ENCODE measurements at regions not wholly inside any gene's neighbourhood (a gene's known extent, or its start where the extent isn't known, plus 50 kb on each side); places are given as distances from the start of the nearest gene placed in this dataset.

- Histone ChIP-seq H3K4me2 (ENCODE audit: insufficient read depth, insufficient read length, low read length) (no peak overlapping the region), H2AFZ (ENCODE audit: low read length) (no peak overlapping the region)
- H3K36me3 Mint-ChIP-seq (ENCODE audit: insufficient read depth in 1 of 3, low read depth in 3 of 3): no peaks in the 10 kb centered on the region
Observed at GRCh38 chr6:119506631-119507174, 157.1 kb upstream of the MAN1A1 start.

More at GRCh38 chr6:119506631-119507174, 157.1 kb upstream of the MAN1A1 start:
- no peak overlapping the region for H3K18ac ChIP-seq (ENCODE audit: insufficient read length, low read depth, low read length)
- H2BK120ac ChIP-seq (ENCODE audit: low read depth, low read length, poor library complexity, severe bottlenecking): no peak overlapping the region
- H2BK15ac ChIP-seq (ENCODE audit: low read depth, low read length): no peak overlapping the region
- no peak for TF ChIP-seq CTCF (conservative IDR thresholded peaks at IDR 0.05)
- H4K5ac ChIP-seq (ENCODE audit: insufficient read length, low read depth, low read length): no peak overlapping the region
- H4K20me1 ChIP-seq (ENCODE audit: control insufficient read depth, insufficient read depth, insufficient read length): no peaks in the 10 kb centered on the region
- no peak overlapping the region for H2BK12ac ChIP-seq (ENCODE audit: insufficient read length, low read depth, low read length)
- H3K79me1 ChIP-seq (ENCODE audit: insufficient read depth, low read depth, low read length, poor library complexity, severe bottlenecking): no peaks in the 10 kb centered on the region
- no peaks in the 10 kb centered on the region for H3K23me2 ChIP-seq (ENCODE audit: insufficient read length, low read depth, low read length, poor library complexity, severe bottlenecking)
- no peaks in the 10 kb centered on the region for H3K27me3 ChIP-seq (ENCODE audit: insufficient read depth, low read length)
- Mint-ChIP-seq H3K4me3 (no peak overlapping the region), H3K9me3 (no peaks in the 10 kb centered on the region), H3K4me1 (peaks cover 11 to 17% of the 10 kb centered on the region in 2 experiments), H3K27me3 (ENCODE audit: low read depth) (no peaks in the 10 kb centered on the region; the same call in 1 of the 2 replicates), H3K27ac (no peak overlapping the region)
- H3K4ac ChIP-seq (ENCODE audit: low read depth, low read length): no peak overlapping the region
- no peak overlapping the region for H3K27ac ChIP-seq (ENCODE audit: insufficient read length, low read depth, low read length)
- no peak overlapping the region for H2BK20ac ChIP-seq (ENCODE audit: low read depth, low read length, poor library complexity, severe bottlenecking)
- H4K8ac ChIP-seq (replicated peaks; ENCODE audit: insufficient read length, low read depth, low read length): no peak overlapping the region
- no peak for DNase-seq
- no peaks in the 10 kb centered on the region for H3K4me1 ChIP-seq (ENCODE audit: insufficient read depth, low read length)
- H2BK5ac ChIP-seq (ENCODE audit: insufficient read length, low read length): no peak overlapping the region
- no peak overlapping the region for H3K14ac ChIP-seq (ENCODE audit: insufficient read depth, low read length)
- no peaks in the 10 kb centered on the region for H3K9me3 ChIP-seq (ENCODE audit: control insufficient read depth, low read depth, low read length)
- H3T11ph ChIP-seq (ENCODE audit: low read length): no peak overlapping the region
- H3K9ac ChIP-seq (ENCODE audit: extremely low read depth, insufficient read length, low read length): no peak overlapping the region
- no peak overlapping the region for H3K56ac ChIP-seq (ENCODE audit: insufficient read length, low read depth, low read length)
- no peak overlapping the region for H3K23ac ChIP-seq (ENCODE audit: insufficient read length, low read depth, low read length)
- no peak overlapping the region for H2AK5ac ChIP-seq (ENCODE audit: insufficient read length, low read length)
- no peak overlapping the region for H4K91ac ChIP-seq (ENCODE audit: insufficient read length, low read depth, low read length)
- H3K79me2 ChIP-seq (ENCODE audit: insufficient read depth, low read length): no peaks in the 10 kb centered on the region

All from H9 (cell line).